ENCODE measurements at regions not wholly inside any gene's neighbourhood (a gene's known extent, or its start where the extent isn't known, plus 50 kb on each side); places are given as distances from the start of the nearest gene placed in this dataset.
"Not testable (repeated sequence)": the region's sequence is repeated elsewhere in the genome, so short reads cannot be mapped to it uniquely, and the experiment has no call there.

- no peak for DNase-seq
Measured at GRCh38 chr13:50235604-50236342, 220.5 kb downstream of the KCNRG start.

GRCh38 chr13:50236898-50237318, 221.7 kb downstream of the KCNRG start:
- no peak for DNase-seq

DNA sequence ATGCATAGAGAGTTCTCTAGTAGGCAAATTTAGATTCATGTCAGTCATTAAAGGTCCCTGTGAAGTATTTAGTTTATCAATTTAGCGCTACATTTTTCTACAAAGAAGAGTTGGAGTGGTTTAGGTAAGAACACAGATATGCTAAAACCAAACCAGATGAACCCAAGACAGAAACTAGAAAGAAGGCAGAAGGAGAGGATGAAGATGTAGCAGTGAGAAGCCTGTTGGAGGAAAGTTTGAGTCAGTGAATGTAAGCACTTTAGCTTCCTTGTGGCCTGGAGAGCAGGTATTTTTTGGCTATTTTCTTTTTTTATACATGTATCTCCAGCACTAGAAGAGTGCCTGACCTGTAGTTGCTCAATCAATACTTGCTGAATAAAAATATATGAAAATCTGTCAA, 223.7 kb downstream of the KCNRG start:
- no peak for DNase-seq

DNA sequence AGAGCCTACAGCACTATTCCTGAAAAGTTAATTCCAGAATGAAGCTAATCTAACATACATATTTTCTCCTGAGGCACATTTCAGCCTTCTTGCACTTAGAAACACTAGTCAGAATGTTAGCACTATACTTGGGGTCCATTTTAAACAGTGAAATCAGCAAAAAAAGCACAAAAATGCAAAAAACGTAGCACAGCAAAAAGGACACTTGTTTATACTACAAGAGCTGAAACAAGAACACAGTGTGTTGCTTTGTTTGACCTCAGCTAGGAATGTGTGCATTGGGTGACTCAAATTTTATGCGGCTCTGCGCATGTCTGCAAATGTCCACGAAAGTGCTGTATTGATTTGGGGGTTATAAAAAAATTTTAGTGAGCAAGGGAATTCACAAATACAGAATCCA, 226.2 kb downstream of the KCNRG start:
- DNase-seq = no peak

GRCh38 chr13:50243931-50244330, 228.7 kb downstream of the KCNRG start:
- no peak for DNase-seq

DNA sequence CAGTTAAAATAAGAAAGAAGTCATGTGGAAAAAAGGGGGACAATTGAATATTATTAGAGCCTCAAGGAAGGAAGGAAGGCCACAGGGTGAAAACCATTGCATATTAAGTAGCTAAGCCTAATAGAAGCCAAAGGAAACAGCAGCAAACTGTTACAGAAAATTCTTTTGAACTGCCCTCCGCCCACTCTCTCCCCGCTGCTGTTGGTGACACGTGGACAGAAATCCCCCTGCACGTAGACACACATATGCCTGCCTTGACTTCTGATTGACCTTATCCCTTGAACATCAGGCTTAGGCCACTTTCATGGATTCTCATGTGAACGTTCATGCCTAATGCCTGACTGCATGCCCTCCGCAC, 229.1 kb downstream of the KCNRG start:
- DNase-seq = no peak

- no peak for DNase-seq
Measured at GRCh38 chr13:50244713-50245574, 229.7 kb downstream of the KCNRG start.

DNA sequence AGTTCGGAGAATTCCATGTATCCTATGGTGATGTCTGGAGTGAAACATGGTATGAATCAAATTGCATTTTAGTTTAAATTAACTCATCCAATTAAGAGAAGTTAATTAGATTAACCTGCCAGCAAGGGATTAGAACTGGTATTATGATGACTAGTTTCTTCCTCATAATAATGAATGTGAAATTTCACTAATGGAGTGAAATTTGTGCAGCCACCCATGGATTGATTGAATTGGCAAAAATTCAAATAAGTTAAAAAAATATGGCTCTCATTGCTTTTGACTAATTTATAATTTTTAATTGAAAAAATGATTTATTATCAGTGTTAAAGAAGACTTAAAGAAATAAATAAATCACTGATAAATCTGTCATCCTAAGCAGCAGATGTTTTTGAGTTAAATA, 232.0 kb downstream of the KCNRG start:
- DNase-seq = no peak

- DNase-seq = no peak
Measured at GRCh38 chr13:50248516-50249143, 233.4 kb downstream of the KCNRG start.

DNA sequence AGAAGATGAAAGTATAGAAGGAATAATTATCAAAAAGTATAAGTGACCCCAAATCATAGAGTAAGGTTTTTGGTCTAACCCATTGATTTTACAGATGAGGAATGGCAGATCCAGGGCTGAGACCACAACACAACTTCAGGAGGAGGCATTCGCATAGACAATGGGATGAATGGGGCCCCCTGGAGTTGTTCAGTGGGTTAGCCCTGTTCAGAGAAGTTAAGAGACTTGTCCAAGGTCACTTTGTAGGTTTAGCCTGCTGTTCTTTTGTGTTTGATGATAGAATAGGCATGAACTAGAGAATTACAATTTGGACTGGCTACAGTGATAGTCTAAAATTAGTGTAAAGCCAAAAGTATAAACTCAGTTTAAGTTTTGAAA, 233.9 kb downstream of the KCNRG start:
- DNase-seq = no peak

- DNase-seq = no peak
Measured at GRCh38 chr13:50250401-50250800, 235.2 kb downstream of the KCNRG start.

DNA sequence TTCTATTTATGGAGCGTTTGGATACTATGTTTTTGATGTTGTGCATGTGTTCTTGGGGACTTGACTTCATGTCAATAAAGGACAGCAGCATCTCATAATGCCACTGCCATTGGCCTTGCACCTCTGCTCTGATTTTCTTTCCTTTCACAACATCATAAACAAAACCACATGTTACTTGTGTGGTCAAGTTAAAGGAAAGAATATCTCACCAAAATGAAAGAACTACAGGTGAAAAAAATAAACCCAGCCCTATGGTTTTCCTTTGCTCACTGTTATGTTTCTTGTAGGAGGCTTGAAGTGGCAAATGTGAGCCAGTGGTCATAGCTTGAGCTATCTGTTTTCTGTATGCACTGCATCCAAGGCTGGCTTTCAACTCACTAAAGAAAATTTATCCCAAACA, 240.4 kb downstream of the KCNRG start:
- no peak for DNase-seq

GRCh38 chr13:50256536-50257321, 241.5 kb downstream of the KCNRG start:
- DNase-seq = not testable (repeated sequence)

DNA sequence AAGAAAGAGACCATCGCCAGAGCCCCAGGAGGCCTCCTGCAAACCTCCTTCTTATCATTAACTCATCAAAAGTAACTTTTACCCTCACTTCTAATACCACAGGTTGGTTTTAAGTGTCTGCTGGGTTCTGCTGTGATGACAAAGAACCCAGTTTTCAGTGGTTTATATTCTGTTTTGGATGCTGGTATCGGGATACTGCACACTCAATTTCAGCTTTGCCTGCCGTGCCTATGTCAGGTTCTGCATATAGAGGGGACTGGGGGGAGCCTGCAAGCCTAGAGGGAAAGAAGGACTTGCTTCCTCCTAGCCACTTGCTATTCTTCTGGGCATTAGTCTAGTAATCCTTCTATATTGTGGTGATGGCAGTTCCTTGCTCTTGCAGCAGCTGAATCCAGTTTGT, 242.4 kb downstream of the KCNRG start:
- no peak for DNase-seq

- DNase-seq = no peak
Measured at GRCh38 chr13:50261130-50261901, 246.1 kb downstream of the KCNRG start.

GRCh38 chr13:50267066-50267465, 251.8 kb downstream of the KCNRG start:
- no peak for DNase-seq

GRCh38 chr13:50267917-50268316, 252.7 kb downstream of the KCNRG start:
- no peak for DNase-seq

DNA sequence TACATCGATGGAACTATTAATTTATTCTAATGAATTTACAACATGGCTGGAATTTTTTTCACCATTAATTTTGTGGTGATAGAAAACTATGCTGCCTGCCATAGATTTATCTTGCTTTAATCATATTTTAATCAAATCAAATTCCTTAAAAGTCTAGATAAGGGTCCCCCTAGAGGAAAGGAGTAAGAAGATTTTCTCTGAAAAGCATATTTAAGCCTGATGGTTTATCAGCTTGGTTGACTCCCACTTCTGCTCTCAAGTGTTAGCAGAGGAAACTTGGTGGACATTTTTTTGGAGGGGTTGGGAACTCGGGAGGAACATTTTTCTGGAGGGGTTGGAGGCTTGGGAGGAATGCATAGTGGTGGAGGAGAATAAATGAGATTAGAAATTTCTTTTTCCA, 253.3 kb downstream of the KCNRG start:
- DNase-seq = no peak

GRCh38 chr13:50274181-50274580, 258.9 kb downstream of the KCNRG start:
- no peak for DNase-seq

DNA sequence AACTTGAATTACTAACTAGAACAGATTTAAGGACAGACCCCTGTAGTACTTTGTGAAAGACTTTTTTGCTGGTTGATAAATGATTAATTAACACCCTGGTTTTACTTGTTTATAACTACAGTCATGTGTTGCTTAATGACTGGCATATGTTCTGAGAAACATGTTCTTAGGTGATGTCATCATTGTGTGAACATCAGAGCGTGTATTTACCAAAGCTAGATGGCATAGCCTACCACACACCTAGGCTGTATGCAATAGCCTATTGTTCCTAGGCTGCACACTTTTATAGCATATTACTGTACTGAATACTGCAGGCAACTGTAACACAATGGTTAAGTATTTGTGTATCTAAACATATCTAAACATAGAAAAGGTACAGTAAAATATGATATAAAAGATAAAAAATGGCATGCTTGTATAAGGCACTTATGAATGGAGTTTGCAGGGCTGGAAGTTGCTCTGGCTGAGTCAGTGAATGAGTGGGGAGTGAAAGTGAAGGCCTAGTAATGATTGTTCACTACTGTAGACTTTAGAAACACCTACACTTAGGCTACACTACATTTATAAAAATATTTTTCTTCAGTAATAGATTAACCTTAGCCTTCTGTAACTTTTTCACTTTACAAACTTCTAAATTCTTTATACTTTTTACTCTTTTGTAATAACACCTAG, 260.3 kb downstream of the KCNRG start:
- no peak for DNase-seq

DNA sequence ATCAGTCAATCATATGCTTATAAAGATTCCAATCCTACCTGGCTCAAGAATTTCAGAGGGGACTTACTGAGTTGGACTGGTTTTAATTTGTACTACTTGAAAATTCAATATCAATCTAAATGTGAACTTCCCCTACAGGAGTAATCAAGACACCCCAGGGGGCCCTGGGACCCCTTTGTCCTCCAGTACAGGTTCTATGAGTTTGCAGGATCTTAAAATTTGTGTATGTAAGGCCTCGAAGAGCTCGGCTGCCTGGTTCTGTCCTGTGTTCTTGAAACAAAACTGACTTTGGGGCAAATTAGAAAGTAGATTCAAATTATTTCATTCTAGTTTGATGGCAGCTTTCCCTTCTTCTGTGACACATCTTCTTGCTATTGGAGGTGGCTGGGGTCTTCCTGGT, 261.3 kb downstream of the KCNRG start:
- no peak for DNase-seq

DNA sequence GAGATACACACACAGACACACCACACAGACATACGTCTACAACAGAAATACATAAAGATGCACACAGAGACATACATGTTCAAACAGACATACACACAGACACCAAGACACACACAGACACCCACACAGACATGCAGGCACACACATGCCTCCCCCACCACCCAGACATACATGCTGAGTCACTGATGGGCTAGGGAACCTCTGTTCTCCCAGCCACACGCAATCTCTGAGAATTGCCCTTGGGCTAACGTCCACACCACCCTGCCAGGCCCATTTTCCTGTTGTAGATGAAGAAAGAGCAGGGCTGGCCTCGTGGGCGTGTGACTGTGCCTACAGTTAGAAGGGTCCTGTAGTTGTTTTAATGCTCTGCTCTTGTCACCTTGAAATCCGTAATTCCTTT, 261.9 kb downstream of the KCNRG start:
- no peak for DNase-seq

Data from NCI-H1930 (cell line).